IMR-90 (cell line): ENCODE measurements at regions not wholly inside any gene's neighbourhood (a gene's known extent, or its start where the extent isn't known, plus 50 kb on each side); places are given as distances from the start of the nearest gene placed in this dataset.

Experiments
- ATAC-seq: fragments of 200-7000 bp; cut with Tn5 transposase; 2 replicates; pipeline ENCODE4 v1.9.1; 2020; ENCODE audit warnings: low read depth, mild to moderate bottlenecking, moderate library complexity
- BruUV-seq: library from RNA; stranded (reverse); fragments of 400-500 nt; replicated peaks from 2 replicates; lab custom pipeline; 2021; lab: Mats Ljungman, UMichigan
- CTCF ChIA-PET: fragments of 300-600 bp; formaldehyde crosslinking; extraction: SDS; loops from one replicate; lab custom pipeline; 2021; ENCODE audit warnings: antibody characterized with exemption; lab: Yijun Ruan, JAX
- POLR2A ChIA-PET: fragments of 300-600 bp; sonication (Branson Sonifier 250); formaldehyde crosslinking; loops from one replicate; lab custom pipeline; 2022; ENCODE audit warnings: antibody characterized with exemption; ENCODE audit not compliant: unreplicated experiment; lab: Charles Lee
- DNase-seq: peaks from one replicate; pipeline ENCODE4 v3.0.0; 2013
- H2AFZ ChIP-seq: replicated peaks from 2 replicates; pipeline ENCODE3; 2013; ENCODE audit warnings: low read length, mild to moderate bottlenecking; ENCODE audit not compliant: poor library complexity
- H2AK5ac ChIP-seq: 2 replicates; pipeline ENCODE4 v1.6.1; 2013; ENCODE audit warnings: low read depth, low read length, inconsistent platforms
- H2AK9ac ChIP-seq: replicated peaks from 2 replicates; pipeline ENCODE3; 2013; ENCODE audit warnings: mild to moderate bottlenecking, low read depth, low read length, moderate library complexity; ENCODE audit not compliant: poor library complexity
- H2BK120ac ChIP-seq: 2 replicates; pipeline ENCODE4 v1.6.1; 2013; ENCODE audit warnings: low read depth, low read length, inconsistent platforms
- H2BK15ac ChIP-seq: 3 replicates; pipeline ENCODE4 v1.6.1; 2013; ENCODE audit warnings: low read depth, low read length, inconsistent platforms
- H2BK20ac ChIP-seq: 2 replicates; pipeline ENCODE4 v1.6.1; 2013; ENCODE audit warnings: low read depth, mild to moderate bottlenecking, inconsistent platforms, low read length, moderate library complexity
- H2BK5ac ChIP-seq: 2 replicates; pipeline ENCODE4 v1.6.1; 2013; ENCODE audit warnings: mild to moderate bottlenecking, low read depth, low read length, inconsistent platforms; ENCODE audit not compliant: poor library complexity, severe bottlenecking
- H3K14ac ChIP-seq: replicated peaks from 2 replicates; pipeline ENCODE4 v1.6.1; 2013; ENCODE audit warnings: low read depth, low read length, inconsistent platforms
- H3K18ac ChIP-seq: 2 replicates; pipeline ENCODE4 v1.6.1; 2013; ENCODE audit warnings: low read depth, low read length, control low read depth
- H3K23ac ChIP-seq: 2 replicates; pipeline ENCODE4 v1.6.1; 2013; ENCODE audit warnings: low read depth, low read length, inconsistent platforms
- H3K27ac ChIP-seq: 2 replicates; pipeline ENCODE4 v1.5.1; 2013; ENCODE audit warnings: mild to moderate bottlenecking, control low read depth, low read length; ENCODE audit not compliant: insufficient read depth
- H3K27me3 ChIP-seq: 2 replicates; pipeline ENCODE4 v1.6.1; 2013; ENCODE audit warnings: low read length; ENCODE audit not compliant: control insufficient read depth, insufficient read depth
- H3K36me3 ChIP-seq: 2 replicates; pipeline ENCODE4 v1.6.1; 2013; ENCODE audit warnings: low read length, mixed read lengths; ENCODE audit not compliant: control insufficient read depth, insufficient read depth
- H3K4ac ChIP-seq: 2 replicates; pipeline ENCODE4 v1.6.1; 2013; ENCODE audit warnings: low read depth, low read length, inconsistent platforms
- H3K4me1 ChIP-seq: 2 replicates; pipeline ENCODE4 v1.6.1; 2013; ENCODE audit warnings: low read length, mixed read lengths; ENCODE audit not compliant: control insufficient read depth, insufficient read depth
- H3K4me2 ChIP-seq: 2 replicates; pipeline ENCODE4 v1.6.1; 2013; ENCODE audit warnings: low read depth, mild to moderate bottlenecking, control low read depth, low read length, moderate library complexity
- H3K4me3 ChIP-seq: 2 replicates; pipeline ENCODE4 v1.5.1; 2013; ENCODE audit warnings: low read depth, mild to moderate bottlenecking, control low read depth, low read length, moderate library complexity; ENCODE audit not compliant: insufficient read depth
- H3K56ac ChIP-seq: 2 replicates; pipeline ENCODE4 v1.6.1; 2013; ENCODE audit warnings: low read length, inconsistent platforms; ENCODE audit not compliant: insufficient read depth; ENCODE audit errors: extremely low read depth
- H3K79me1 ChIP-seq, 2 experiments: 2 replicates each; pipeline ENCODE4 v1.6.1; 2013; ENCODE audit warnings: low read length in 2 of 2, inconsistent platforms in 1 of 2, low read depth in 1 of 2
- H3K9ac ChIP-seq: 2 replicates; pipeline ENCODE4 v1.6.1; 2013; ENCODE audit warnings: low read depth, low read length, control low read depth
- H3K9me1 ChIP-seq: 2 replicates; pipeline ENCODE4 v1.6.1; 2013; ENCODE audit warnings: low read length, inconsistent platforms; ENCODE audit not compliant: insufficient read depth
- H3K9me3 ChIP-seq: 2 replicates; pipeline ENCODE4 v1.6.1; 2013; ENCODE audit warnings: low read length; ENCODE audit not compliant: control insufficient read depth, insufficient read depth
- H4K20me1 ChIP-seq: 2 replicates; pipeline ENCODE4 v1.6.1; 2013; ENCODE audit warnings: low read length, inconsistent platforms; ENCODE audit not compliant: insufficient read depth
- H4K5ac ChIP-seq: 2 replicates; pipeline ENCODE4 v1.6.1; 2013; ENCODE audit warnings: mild to moderate bottlenecking, low read depth, low read length, control low read depth
- H4K8ac ChIP-seq, 2 experiments: 2 replicates each; pipeline ENCODE4 v1.6.1; 2013; ENCODE audit warnings: low read depth in 2 of 2, low read length in 2 of 2, control low read depth in 1 of 2, inconsistent platforms in 1 of 2
- H4K91ac ChIP-seq: 2 replicates; pipeline ENCODE4 v1.6.1; 2013; ENCODE audit warnings: low read depth, low read length, inconsistent platforms; ENCODE audit not compliant: insufficient read depth
- CEBPB ChIP-seq: IDR thresholded peaks from 2 replicates; pipeline ENCODE4 v1.6.1; 2012; ENCODE audit warnings: low read depth, low read length, improper control_type of control experiment
- CTCF ChIP-seq: conservative IDR thresholded peaks from 2 replicates; pipeline ENCODE4 v1.5.1; 2012; ENCODE audit warnings: mild to moderate bottlenecking, low read depth, low read length, improper control_type of control experiment
- FOS ChIP-seq: fragments of 150-350 bp; IDR thresholded peaks from 2 replicates; pipeline ENCODE4 v1.6.1; 2016; ENCODE audit warnings: low read depth, low read length
- MAZ ChIP-seq: IDR thresholded peaks from 2 replicates; pipeline ENCODE4 v1.6.1; 2012; ENCODE audit warnings: low read depth, mild to moderate bottlenecking, low read length, improper control_type of control experiment, moderate library complexity, borderline replicate concordance
- NFE2L2 ChIP-seq: fragments of 150-350 bp; IDR thresholded peaks from 2 replicates; pipeline ENCODE4 v1.6.1; 2016; ENCODE audit warnings: low read depth, mild to moderate bottlenecking, low read length
- RAD21 ChIP-seq: IDR thresholded peaks from 2 replicates; pipeline ENCODE4 v1.6.1; 2012; ENCODE audit warnings: low read length, improper control_type of control experiment
- USF2 ChIP-seq: fragments of 150-350 bp; IDR thresholded peaks from 2 replicates; pipeline ENCODE4 v1.6.1; 2017; ENCODE audit warnings: mild to moderate bottlenecking, antibody characterized with exemption, low read length, low read depth
- WGBS, 2 experiments: methylation state at CpG; one replicate each; pipeline versions ENCODE4 v1.1.5 to v1.1.7; 2013; ENCODE audit warnings: missing lambda C conversion rate in 2 of 2; ENCODE audit not compliant: insufficient read length in 1 of 2; ENCODE audit errors: extremely low coverage in 2 of 2; 5-methylcytosine and 5-hydroxymethylcytosine counted together
- dilution Hi-C: fragments of 300-500 bp; cut with HindIII; formaldehyde crosslinking; loops from one replicate; pipeline ENCODE4 v1.14.3; 2018; ENCODE audit warnings: low sequenced_read_pairs; ENCODE audit not compliant: unreplicated experiment
- in situ Hi-C: fragments of 300-500 bp; cut with MboI; formaldehyde crosslinking; loops from 3 replicates; pipeline ENCODE4 v1.14.3; 2019; ENCODE audit warnings: low sequenced_read_pairs, inconsistent platforms, mixed read lengths
- intact Hi-C: fragments of 100-400 bp; cut with micrococcal nuclease; formaldehyde crosslinking; loops from 2 replicates; pipeline ENCODE4 v1.10.0; 2022
- TF ChIP-seq, protein P1 (sequence below): fragments of 150-350 bp; IDR thresholded peaks from 2 replicates; pipeline ENCODE4 v1.6.1; 2016; ENCODE audit warnings: low read depth, mild to moderate bottlenecking, low read length, moderate library complexity, borderline replicate concordance

- dilution Hi-C loops = no loop called here
- no CpG with 5 or more reads among the region's 2 CpGs for WGBS, 2 experiments
- H3K4me1 ChIP-seq = no peaks in the 10 kb centered on the region
- H3K9me3 ChIP-seq = no peaks in the 10 kb centered on the region; the same call in 1 of the 2 replicates
- no peak overlapping the region for H3K4me3 ChIP-seq
- no peaks in the 10 kb centered on the region for H3K9me1 ChIP-seq
- H3K4me2 ChIP-seq = no peak overlapping the region
- no peak overlapping the region for H3K23ac ChIP-seq
- no peak overlapping the region for H2BK20ac ChIP-seq
- H3K14ac ChIP-seq = no peak overlapping the region
- no peaks in the 10 kb centered on the region for H3K36me3 ChIP-seq
- no TSS peak for BruUV-seq
- no peaks in the 10 kb centered on the region for H3K79me1 ChIP-seq
- H2AK5ac ChIP-seq = no peak overlapping the region
- H3K18ac ChIP-seq = no peak overlapping the region
- ATAC-seq (no peak), DNase-seq (no peak)
- no peak overlapping the region for H4K91ac ChIP-seq
- ChIA-PET POLR2A (no interaction called here), CTCF (no interaction called here)
- H3K9ac ChIP-seq = no peak overlapping the region
- H2BK15ac ChIP-seq = no peak overlapping the region
- no peaks in the 10 kb centered on the region for H4K20me1 ChIP-seq
- no peak overlapping the region for H2BK5ac ChIP-seq
- H4K5ac ChIP-seq = no peak overlapping the region
- TF ChIP-seq CEBPB = no peak
- TF ChIP-seq FOS = no peak
- TF ChIP-seq, protein P1, sequence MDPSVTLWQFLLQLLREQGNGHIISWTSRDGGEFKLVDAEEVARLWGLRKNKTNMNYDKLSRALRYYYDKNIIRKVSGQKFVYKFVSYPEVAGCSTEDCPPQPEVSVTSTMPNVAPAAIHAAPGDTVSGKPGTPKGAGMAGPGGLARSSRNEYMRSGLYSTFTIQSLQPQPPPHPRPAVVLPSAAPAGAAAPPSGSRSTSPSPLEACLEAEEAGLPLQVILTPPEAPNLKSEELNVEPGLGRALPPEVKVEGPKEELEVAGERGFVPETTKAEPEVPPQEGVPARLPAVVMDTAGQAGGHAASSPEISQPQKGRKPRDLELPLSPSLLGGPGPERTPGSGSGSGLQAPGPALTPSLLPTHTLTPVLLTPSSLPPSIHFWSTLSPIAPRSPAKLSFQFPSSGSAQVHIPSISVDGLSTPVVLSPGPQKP = no peak
- TF ChIP-seq USF2 = no peak
- no peak for TF ChIP-seq NFE2L2
- TF ChIP-seq MAZ = no peak
- no peak for TF ChIP-seq RAD21
- TF ChIP-seq CTCF = no peak
- H2BK120ac ChIP-seq = no peak overlapping the region
- no peak overlapping the region for H3K4ac ChIP-seq
- H4K8ac ChIP-seq = no peak overlapping the region
- no peaks in the 10 kb centered on the region for H3K27me3 ChIP-seq
- H2AK9ac ChIP-seq = no peak overlapping the region
- no peak overlapping the region for H3K56ac ChIP-seq
- in situ Hi-C loops = no loop called here
- no peak overlapping the region for H2AFZ ChIP-seq
- intact Hi-C loops = loop anchor here (5.0 kb wide), 1 partner anchor 814 kb away; no protein-coding TSS in a partner anchor
- H3K27ac ChIP-seq = no peak overlapping the region
These were observed 816.8 kb upstream of the ADGRB3 start for GRCh38 chr6:67818322-67818721.
